HCT116 (cell line): ENCODE measurements at regions not wholly inside any gene's neighbourhood (a gene's known extent, or its start where the extent isn't known, plus 50 kb on each side); places are given as distances from the start of the nearest gene placed in this dataset.

ENCODE experiments used
- ATAC-seq: fragments of 200-7000 bp; cut with Tn5 transposase; 2 replicates; pipeline ENCODE4 v1.9.1; 2020; ENCODE audit warnings: mild to moderate bottlenecking, moderate library complexity
- BruUV-seq: library from RNA; stranded (reverse); fragments of 400-500 nt; replicated peaks from 2 replicates; lab custom pipeline; 2021; lab: Mats Ljungman, UMichigan
- CTCF ChIA-PET: fragments of 300-600 bp; sonication (Branson Sonifier 250); formaldehyde crosslinking; loops from one replicate; lab custom pipeline; 2021; ENCODE audit warnings: antibody characterized with exemption; lab: Charles Lee
- POLR2A ChIA-PET: fragments of 300-600, 350-600 bp; sonication (Branson Sonifier 250); formaldehyde crosslinking; loops from one replicate; lab custom pipeline; 2021; ENCODE audit warnings: antibody characterized with exemption; lab: Charles Lee
- RAD21 ChIA-PET, 2 experiments: fragments of 300-600 bp; sonication (Branson Sonifier 250); formaldehyde crosslinking; loops; one replicate each; lab custom pipeline; 2023; ENCODE audit warnings: low total read pairs in 2 of 2; ENCODE audit not compliant: uncharacterized antibody in 2 of 2, unreplicated experiment in 2 of 2, low non-redundant PET in 1 of 2; lab: Charles Lee
- DNase-seq: peaks from one replicate; pipeline ENCODE4 v3.0.0-alpha.2; 2010; ENCODE audit warnings: low read depth, low spot score
- H2AFZ ChIP-seq: fragments of 200-600 bp; shearing (Covaris generic), sonication (generic); 2 replicates; pipeline ENCODE4 v1.6.1; 2017; ENCODE audit warnings: low read depth, mixed run types, mixed read lengths, antibody characterized with exemption, low read length; ENCODE audit not compliant: poor library complexity, severe bottlenecking
- H3K27ac ChIP-seq: 2 replicates; pipeline ENCODE4 v1.5.1; 2012; ENCODE audit warnings: low read depth, low read length
- H3K27me3 ChIP-seq: fragments of 200-600 bp; sonication (generic); 2 replicates; pipeline ENCODE4 v1.6.1; 2016; ENCODE audit warnings: mixed run types, low read length, mixed read lengths; ENCODE audit not compliant: insufficient read depth
- H3K36me3 ChIP-seq, 2 experiments: fragments of 200-500 bp in 1 of 2; fragments of 200-600 bp in 1 of 2; sonication (Bioruptor generic) in 1 of 2; sonication (generic) in 1 of 2; 2 replicates each; pipeline versions ENCODE4 v1.5.1 to v1.6.1; 2014 to 2016; ENCODE audit warnings: low read length in 2 of 2, inconsistent platforms in 1 of 2, mixed read lengths in 1 of 2, mixed run types in 1 of 2; ENCODE audit not compliant: insufficient read depth in 2 of 2, control insufficient read depth in 1 of 2
- H3K4me1 ChIP-seq, 2 experiments: fragments of 200-600 bp in 1 of 2; sonication (generic) in 1 of 2; 2 replicates each; pipeline versions ENCODE4 v1.5.1 to v1.6.1; 2012 to 2017; ENCODE audit warnings: low read length in 2 of 2, inconsistent platforms in 1 of 2, mild to moderate bottlenecking in 1 of 2, mixed read lengths in 1 of 2, mixed run types in 1 of 2, moderate library complexity in 1 of 2; ENCODE audit not compliant: insufficient read depth in 2 of 2, control insufficient read depth in 1 of 2
- H3K4me2 ChIP-seq: fragments of 200-600 bp; sonication (generic); 2 replicates; pipeline ENCODE4 v1.6.1; 2017; ENCODE audit warnings: mixed run types, low read length, mixed read lengths
- H3K4me3 ChIP-seq, 2 experiments: fragments of 200-600 bp in 1 of 2; sonication (generic) in 1 of 2; replicated peaks in 1 of 2; 2 replicates each; pipeline ENCODE4 v1.5.1; 2011 to 2016; ENCODE audit warnings: low read length in 2 of 2, control low read depth in 1 of 2, low read depth in 1 of 2, mild to moderate bottlenecking in 1 of 2, mixed read lengths in 1 of 2, mixed run types in 1 of 2
- H3K79me2 ChIP-seq: fragments of 200-600 bp; sonication (generic); 2 replicates; pipeline ENCODE4 v1.6.1; 2017; ENCODE audit warnings: mild to moderate bottlenecking, mixed run types, low read length, moderate library complexity, mixed read lengths; ENCODE audit not compliant: insufficient read depth
- H3K9ac ChIP-seq: fragments of 200-600 bp; sonication (generic); 2 replicates; pipeline ENCODE4 v1.6.1; 2016; ENCODE audit warnings: low read length, mixed read lengths
- H3K9me2 ChIP-seq: fragments of 200-600 bp; sonication (generic), shearing (Covaris generic); 2 replicates; pipeline ENCODE4 v1.6.1; 2017; ENCODE audit warnings: mixed run types, mild to moderate bottlenecking, moderate library complexity; ENCODE audit not compliant: insufficient read depth
- H3K9me3 ChIP-seq, 2 experiments: fragments of 200-500 bp in 1 of 2; fragments of 200-600 bp in 1 of 2; sonication (Bioruptor generic) in 1 of 2; sonication (generic) in 1 of 2; 2 replicates each; pipeline ENCODE4 v1.6.1; 2014 to 2017; ENCODE audit warnings: low read length in 2 of 2, mixed read lengths in 2 of 2, inconsistent platforms in 1 of 2, low read depth in 1 of 2, mild to moderate bottlenecking in 1 of 2, mixed run types in 1 of 2, moderate library complexity in 1 of 2; ENCODE audit not compliant: control insufficient read depth in 1 of 2, insufficient read depth in 1 of 2
- H4K20me1 ChIP-seq: fragments of 200-600 bp; sonication (generic), shearing (Covaris generic); 2 replicates; pipeline ENCODE4 v1.6.1; 2017; ENCODE audit warnings: mixed run types, mild to moderate bottlenecking, moderate library complexity; ENCODE audit not compliant: insufficient read depth
- ATF3 ChIP-seq: IDR thresholded peaks from 2 replicates; pipeline ENCODE4 v1.6.1; 2012
- CBX3 ChIP-seq: IDR thresholded peaks from 2 replicates; pipeline ENCODE4 v1.6.1; 2012; ENCODE audit warnings: low read depth
- CEBPB ChIP-seq: IDR thresholded peaks from 2 replicates; pipeline ENCODE4 v1.6.1; 2012; ENCODE audit warnings: low read depth
- EGR1 ChIP-seq: IDR thresholded peaks from 2 replicates; pipeline ENCODE4 v1.6.1; 2012; ENCODE audit warnings: low read depth
- ELF1 ChIP-seq: IDR thresholded peaks from 2 replicates; pipeline ENCODE4 v1.6.1; 2012; ENCODE audit warnings: low read depth, borderline replicate concordance
- EZH2 ChIP-seq: fragments of 200-600 bp; sonication (generic); IDR thresholded peaks from 2 replicates; pipeline ENCODE4 v1.6.1; 2017; ENCODE audit warnings: antibody characterized with exemption, mixed run types
- EZH2phosphoT487 ChIP-seq: fragments of 200-600 bp; IDR thresholded peaks from 2 replicates; pipeline ENCODE4 v1.6.1; 2018; ENCODE audit warnings: antibody characterized with exemption, borderline replicate concordance
- FOSL1 ChIP-seq: IDR thresholded peaks from 2 replicates; pipeline ENCODE4 v1.6.1; 2012; ENCODE audit warnings: low read depth
- JUND ChIP-seq: IDR thresholded peaks from 2 replicates; pipeline ENCODE4 v1.6.1; 2012
- RAD21 ChIP-seq: IDR thresholded peaks from 2 replicates; pipeline ENCODE4 v1.6.1; 2012; ENCODE audit warnings: low read depth, mild to moderate bottlenecking
- SIN3A ChIP-seq: IDR thresholded peaks from 2 replicates; pipeline ENCODE4 v1.6.1; 2012; ENCODE audit warnings: low read depth
- SRF ChIP-seq: IDR thresholded peaks from 2 replicates; pipeline ENCODE4 v1.6.1; 2012; ENCODE audit warnings: low read depth
- YY1 ChIP-seq: IDR thresholded peaks from 2 replicates; pipeline ENCODE4 v1.6.1; 2011; ENCODE audit warnings: low read length, low read depth, moderate library complexity, mild to moderate bottlenecking; ENCODE audit not compliant: insufficient replicate concordance; ENCODE audit errors: extremely low read depth
- ZBTB33 ChIP-seq: IDR thresholded peaks from 2 replicates; pipeline ENCODE4 v1.6.1; 2011; ENCODE audit warnings: mild to moderate bottlenecking, low read length, moderate library complexity; ENCODE audit not compliant: insufficient replicate concordance; ENCODE audit errors: extremely low read depth
- intact Hi-C: fragments of 100-400 bp; cut with micrococcal nuclease; formaldehyde crosslinking; loops from 2 replicates; pipeline ENCODE4 v1.10.0; 2022
- TF ChIP-seq, protein P1 (sequence below): IDR thresholded peaks from 2 replicates; pipeline ENCODE4 v1.6.1; 2012; ENCODE audit warnings: low read depth

DNA sequence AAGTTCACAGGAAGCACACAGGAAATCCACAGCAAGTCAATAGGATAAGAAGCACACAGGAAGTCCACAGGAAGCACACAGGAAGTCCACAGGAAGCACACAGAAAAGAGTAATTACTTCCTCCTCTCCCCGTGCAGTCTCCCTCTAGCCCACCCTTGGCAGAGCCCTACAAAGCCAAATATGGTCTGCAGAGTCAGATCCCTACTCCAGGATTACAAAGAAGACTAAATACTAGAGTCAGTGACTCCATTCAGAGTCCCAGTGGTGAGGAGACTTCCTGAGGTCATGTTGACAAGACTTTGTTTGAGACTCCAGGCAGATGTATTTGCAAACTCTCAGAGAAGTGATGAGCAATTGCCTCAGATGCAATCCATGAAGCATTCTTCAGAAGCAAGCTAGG lies 398.6 kb upstream of the AUTS2 start:
- Histone ChIP-seq H3K4me1 (no peaks in the 10 kb centered on the region), H3K4me2 (no peak overlapping the region), H3K4me3 (no peak overlapping the region), H3K79me2 (no peaks in the 10 kb centered on the region), H4K20me1 (no peaks in the 10 kb centered on the region), H2AFZ (no peak overlapping the region), H3K9ac (no peak overlapping the region)
- no TSS peak for BruUV-seq
- ChIA-PET RAD21 (no interaction called here), POLR2A (no interaction called here)
- TF ChIP-seq SIN3A, result no peak
- TF ChIP-seq YY1, result no peak
- TF ChIP-seq JUND, result no peak
- TF ChIP-seq CBX3, result no peak
- TF ChIP-seq, protein P1, sequence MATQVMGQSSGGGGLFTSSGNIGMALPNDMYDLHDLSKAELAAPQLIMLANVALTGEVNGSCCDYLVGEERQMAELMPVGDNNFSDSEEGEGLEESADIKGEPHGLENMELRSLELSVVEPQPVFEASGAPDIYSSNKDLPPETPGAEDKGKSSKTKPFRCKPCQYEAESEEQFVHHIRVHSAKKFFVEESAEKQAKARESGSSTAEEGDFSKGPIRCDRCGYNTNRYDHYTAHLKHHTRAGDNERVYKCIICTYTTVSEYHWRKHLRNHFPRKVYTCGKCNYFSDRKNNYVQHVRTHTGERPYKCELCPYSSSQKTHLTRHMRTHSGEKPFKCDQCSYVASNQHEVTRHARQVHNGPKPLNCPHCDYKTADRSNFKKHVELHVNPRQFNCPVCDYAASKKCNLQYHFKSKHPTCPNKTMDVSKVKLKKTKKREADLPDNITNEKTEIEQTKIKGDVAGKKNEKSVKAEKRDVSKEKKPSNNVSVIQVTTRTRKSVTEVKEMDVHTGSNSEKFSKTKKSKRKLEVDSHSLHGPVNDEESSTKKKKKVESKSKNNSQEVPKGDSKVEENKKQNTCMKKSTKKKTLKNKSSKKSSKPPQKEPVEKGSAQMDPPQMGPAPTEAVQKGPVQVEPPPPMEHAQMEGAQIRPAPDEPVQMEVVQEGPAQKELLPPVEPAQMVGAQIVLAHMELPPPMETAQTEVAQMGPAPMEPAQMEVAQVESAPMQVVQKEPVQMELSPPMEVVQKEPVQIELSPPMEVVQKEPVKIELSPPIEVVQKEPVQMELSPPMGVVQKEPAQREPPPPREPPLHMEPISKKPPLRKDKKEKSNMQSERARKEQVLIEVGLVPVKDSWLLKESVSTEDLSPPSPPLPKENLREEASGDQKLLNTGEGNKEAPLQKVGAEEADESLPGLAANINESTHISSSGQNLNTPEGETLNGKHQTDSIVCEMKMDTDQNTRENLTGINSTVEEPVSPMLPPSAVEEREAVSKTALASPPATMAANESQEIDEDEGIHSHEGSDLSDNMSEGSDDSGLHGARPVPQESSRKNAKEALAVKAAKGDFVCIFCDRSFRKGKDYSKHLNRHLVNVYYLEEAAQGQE, result no peak
- TF ChIP-seq SRF, result no peak
- no peak for TF ChIP-seq RAD21
- no peak for TF ChIP-seq EZH2
- TF ChIP-seq ELF1, result no peak
- no peak for TF ChIP-seq ATF3
- no peak for TF ChIP-seq EGR1
- TF ChIP-seq ZBTB33, result no peak
- no peak for TF ChIP-seq FOSL1
- no peak for TF ChIP-seq CEBPB
- TF ChIP-seq EZH2phosphoT487, result no peak
- TF ChIP-seq, all 23 proteins: peak for 0
- CTCF ChIA-PET, result no interaction called here
- DNase-seq (no peak), ATAC-seq (no peak)
- Histone ChIP-seq H3K9me2 (no peaks in the 10 kb centered on the region), H3K9me3 (peaks cover 10 to 19% of the 10 kb centered on the region in 2 experiments; a peak in 2 of 4 replicates), H3K27ac (no peak overlapping the region), H3K27me3 (no peaks in the 10 kb centered on the region), H3K36me3 (no peaks in the 10 kb centered on the region)
- intact Hi-C loops, result no loop called here
